Activated T-helper 1 cell treated with anti-CD3 and anti-CD28 coated beads, Interleukin-12 subunit alpha, Interleukin-12 subunit beta, Interleukin-2, Interleukin-4 antibody, amounts not matched to agents 30 ng/mL and 10 ng/mL and 1 ng/mL, durations not matched to agents 14 hours and 24 hours and 36 hours (primary cell): ENCODE measurements at regions not wholly inside any gene's neighbourhood (a gene's known extent, or its start where the extent isn't known, plus 50 kb on each side); places are given as distances from the start of the nearest gene placed in this dataset.

Experiments
- DNase-seq: peaks from one replicate; pipeline ENCODE4 v3.0.0; 2021; ENCODE audit warnings: low spot score
- H3K27ac Mint-ChIP-seq: one replicate; pipeline ENCODE4 v1.8.0; 2021; ENCODE audit warnings: mild to moderate bottlenecking, mixed read lengths
- H3K27me3 Mint-ChIP-seq: one replicate; pipeline ENCODE4 v1.8.0; 2022; ENCODE audit warnings: mild to moderate bottlenecking, moderate library complexity, mixed read lengths; ENCODE audit not compliant: insufficient read depth
- H3K36me3 Mint-ChIP-seq: one replicate; pipeline ENCODE4 v1.8.0; 2021; ENCODE audit warnings: low read depth, mixed read lengths
- H3K4me1 Mint-ChIP-seq: one replicate; pipeline ENCODE4 v1.8.0; 2021; ENCODE audit warnings: low read depth, mixed read lengths
- H3K4me3 Mint-ChIP-seq: one replicate; pipeline ENCODE4 v1.8.0; 2021; ENCODE audit warnings: mild to moderate bottlenecking, moderate library complexity, mixed read lengths
- H3K9me3 Mint-ChIP-seq: one replicate; pipeline ENCODE4 v1.8.0; 2021; ENCODE audit warnings: mixed read lengths
- intact Hi-C: fragments of 100-400 bp; cut with micrococcal nuclease; formaldehyde crosslinking; loops from one replicate; pipeline ENCODE4 v1.15.1; 2024

- H3K4me1 Mint-ChIP-seq = peaks cover 54% of the 10 kb centered on the region
- H3K36me3 Mint-ChIP-seq = no peaks in the 10 kb centered on the region
- no peaks in the 10 kb centered on the region for H3K9me3 Mint-ChIP-seq
- no peak overlapping the region for H3K27ac Mint-ChIP-seq
- H3K4me3 Mint-ChIP-seq = no peak overlapping the region
- DNase-seq = no peak
- H3K27me3 Mint-ChIP-seq = peaks cover 14% of the 10 kb centered on the region
- intact Hi-C loops = loop anchor here (2.0 to 5.0 kb wide), 2 partner anchors 293 to 451 kb away; partner anchors contain the start of gene HYCC1
Observed at GRCh38 chr7:22561321-22561811, 61.4 kb upstream of the STEAP1B start.

- peak; percentile 55 for DNase-seq
- Mint-ChIP-seq H3K27ac (no peak overlapping the region), H3K4me3 (no peak overlapping the region), H3K9me3 (no peaks in the 10 kb centered on the region), H3K36me3 (no peaks in the 10 kb centered on the region), H3K4me1 (peaks cover 44% of the 10 kb centered on the region), H3K27me3 (peaks cover 9% of the 10 kb centered on the region)
- intact Hi-C loops = loop anchor here (1.0 to 5.0 kb wide), 5 partner anchors 166 to 495 kb away; partner anchors contain the start of gene HYCC1
Observed at GRCh38 chr7:22559829-22560489, 60.0 kb upstream of the STEAP1B start.

GRCh38 chr7:22557167-22557566 is 57.2 kb upstream of the STEAP1B start:
- H3K9me3 Mint-ChIP-seq = no peaks in the 10 kb centered on the region
- H3K4me3 Mint-ChIP-seq = no peak overlapping the region
- no peaks in the 10 kb centered on the region for H3K36me3 Mint-ChIP-seq
- no peak overlapping the region for H3K27ac Mint-ChIP-seq
- DNase-seq = no peak
- peaks cover 19% of the 10 kb centered on the region for H3K27me3 Mint-ChIP-seq
- intact Hi-C loops = no loop called here
- H3K4me1 Mint-ChIP-seq = peaks cover 20% of the 10 kb centered on the region

GRCh38 chr7:22555476-22555875 is 55.5 kb upstream of the STEAP1B start:
- DNase-seq = no peak
- no peaks in the 10 kb centered on the region for H3K9me3 Mint-ChIP-seq
- H3K36me3 Mint-ChIP-seq = no peaks in the 10 kb centered on the region
- peaks cover 14% of the 10 kb centered on the region for H3K4me1 Mint-ChIP-seq
- H3K27me3 Mint-ChIP-seq = peaks cover 34% of the 10 kb centered on the region
- H3K27ac Mint-ChIP-seq = no peak overlapping the region
- intact Hi-C loops = no loop called here
- H3K4me3 Mint-ChIP-seq = no peak overlapping the region

GRCh38 chr7:22554184-22554583 is 54.2 kb upstream of the STEAP1B start:
- peaks cover 3% of the 10 kb centered on the region for H3K36me3 Mint-ChIP-seq
- no peaks in the 10 kb centered on the region for H3K9me3 Mint-ChIP-seq
- peaks cover 45% of the 10 kb centered on the region for H3K27me3 Mint-ChIP-seq
- no peak overlapping the region for H3K4me3 Mint-ChIP-seq
- no peak for DNase-seq
- intact Hi-C loops = no loop called here
- H3K27ac Mint-ChIP-seq = no peak overlapping the region
- peaks cover 20% of the 10 kb centered on the region for H3K4me1 Mint-ChIP-seq

GRCh38 chr7:22551768-22552513 is 52.0 kb upstream of the STEAP1B start:
- Mint-ChIP-seq H3K9me3 (no peaks in the 10 kb centered on the region), H3K27ac (no peak overlapping the region), H3K4me3 (no peak overlapping the region), H3K4me1 (peaks cover 20% of the 10 kb centered on the region), H3K36me3 (peaks cover 3% of the 10 kb centered on the region), H3K27me3 (peaks cover 55% of the 10 kb centered on the region)
- DNase-seq = no peak
- intact Hi-C loops = no loop called here

GRCh38 chr7:22550514-22551030 is 50.6 kb upstream of the STEAP1B start:
- Mint-ChIP-seq H3K27ac (no peak overlapping the region), H3K9me3 (no peaks in the 10 kb centered on the region), H3K4me1 (peaks cover 20% of the 10 kb centered on the region), H3K4me3 (no peak overlapping the region), H3K36me3 (peaks cover 3% of the 10 kb centered on the region), H3K27me3 (peaks cover 66% of the 10 kb centered on the region)
- intact Hi-C loops = loop anchor here (1.0 kb wide), 1 partner anchor 232 kb away; no protein-coding TSS in a partner anchor
- no peak for DNase-seq

- Mint-ChIP-seq H3K27ac (no peak overlapping the region), H3K36me3 (peaks cover 3% of the 10 kb centered on the region)
Observed at GRCh38 chr7:22549667-22550513, 49.9 kb upstream of the STEAP1B start.

More at GRCh38 chr7:22549667-22550513, 49.9 kb upstream of the STEAP1B start:
- DNase-seq = no peak
- H3K4me1 Mint-ChIP-seq = peaks cover 15% of the 10 kb centered on the region
- H3K9me3 Mint-ChIP-seq = no peaks in the 10 kb centered on the region
- peaks cover 73% of the 10 kb centered on the region for H3K27me3 Mint-ChIP-seq
- intact Hi-C loops = loop anchor here (1.0 kb wide), 1 partner anchor 232 kb away; no protein-coding TSS in a partner anchor
- peak overlapping the region; percentile 56 for H3K4me3 Mint-ChIP-seq
